ENCODE measurements at regions not wholly inside any gene's neighbourhood (a gene's known extent, or its start where the extent isn't known, plus 50 kb on each side); places are given as distances from the start of the nearest gene placed in this dataset.

DNA sequence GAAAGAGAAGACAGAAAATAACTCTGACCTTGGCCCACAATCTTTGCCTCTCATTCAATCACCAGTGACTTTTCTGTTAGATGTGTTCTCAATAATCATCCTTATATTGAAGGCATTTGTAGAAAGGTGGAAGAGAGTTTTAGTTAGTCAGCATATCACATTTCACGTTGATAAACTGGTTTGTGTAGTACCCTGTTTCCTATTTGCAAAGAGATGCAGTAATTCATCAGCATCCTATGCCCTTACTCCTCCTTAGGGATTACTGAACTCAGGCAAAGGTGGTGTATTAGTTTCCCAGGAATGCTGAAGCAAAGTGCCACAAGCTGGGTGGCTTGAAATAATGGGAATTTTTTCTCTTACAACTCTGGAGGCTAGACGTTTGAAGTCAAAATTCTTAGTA, 145.0 kb downstream of the SPP2 start:
- no peaks in the 10 kb centered on the region for H3K36me3 ChIP-seq (ENCODE audit: control insufficient read depth, insufficient read depth, low read length)
- DNase-seq (ENCODE audit: low read depth in 2 of 2) = no peak
- H3K79me2 ChIP-seq (ENCODE audit: control insufficient read depth, insufficient read depth, low read length) = no peaks in the 10 kb centered on the region

DNA sequence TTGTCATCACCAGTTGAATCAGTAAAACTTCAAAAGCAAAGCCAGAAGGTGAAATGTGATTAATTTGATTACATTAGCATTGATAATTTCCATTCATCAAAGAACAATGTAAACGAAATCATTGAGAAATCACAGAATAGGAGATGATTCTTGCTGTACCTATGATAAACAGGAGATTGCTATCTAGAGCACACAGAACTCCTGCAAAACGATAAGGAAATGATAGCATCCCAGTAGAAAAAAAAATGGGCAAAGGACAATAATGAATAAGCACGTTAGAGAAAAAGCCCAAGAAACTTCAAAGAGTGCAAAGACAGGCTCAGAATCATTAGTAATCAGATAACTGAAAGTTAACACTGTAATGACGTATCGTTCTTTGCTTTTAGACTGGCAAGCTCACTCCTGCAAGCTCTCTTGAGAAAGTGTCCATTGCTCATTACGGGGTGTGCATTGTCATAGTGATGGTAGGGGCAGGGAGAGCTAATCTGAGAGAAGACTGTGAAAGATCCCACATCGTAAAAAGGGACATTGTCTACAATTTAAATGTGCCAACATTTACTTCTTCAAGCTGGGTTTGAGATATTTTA, 143.6 kb downstream of the SPP2 start:
- H3K27ac ChIP-seq (ENCODE audit: insufficient read depth, low read length) = no peak overlapping the region
- DNase-seq (ENCODE audit: low read depth in 2 of 2) = peak in 1 of 2 donors; percentile 49
- H3K9me3 ChIP-seq (ENCODE audit: control insufficient read depth, insufficient read depth, low read depth, low read length) = no peaks in the 10 kb centered on the region
- peaks cover 2% of the 10 kb centered on the region for H3K27me3 ChIP-seq (ENCODE audit: control insufficient read depth, insufficient read depth, low read length)
- no peak overlapping the region for H2AFZ ChIP-seq (ENCODE audit: low read length)
- no peak overlapping the region for H3K4me3 ChIP-seq (replicated peaks in 1 of 4; ENCODE audit: control extremely low read depth in 1 of 4, insufficient read depth in 1 of 4, low read depth in 3 of 4, low read length in 4 of 4)
- H3K9ac ChIP-seq (ENCODE audit: insufficient read depth, low read length) = no peak overlapping the region
- no peaks in the 10 kb centered on the region for H3K79me2 ChIP-seq (ENCODE audit: control insufficient read depth, insufficient read depth, low read length)
- no peaks in the 10 kb centered on the region for H3K4me1 ChIP-seq (ENCODE audit: control insufficient read depth, extremely low read depth, insufficient read depth, low read length)
- TF ChIP-seq CTCF (conservative IDR thresholded peaks at IDR 0.05 in 1 of 2, IDR thresholded peaks at IDR 0.05 in 1 of 2; ENCODE audit: low read depth in 1 of 2, low read length in 2 of 2) = no peak
- no peak for TF ChIP-seq EZH2 (IDR thresholded peaks at IDR 0.05; ENCODE audit: low read length, missing control alignments)
- peak overlapping the region; percentile 32 for H3K4me2 ChIP-seq (ENCODE audit: extremely low read depth, insufficient read depth, low read length)
- no peaks in the 10 kb centered on the region for H4K20me1 ChIP-seq (ENCODE audit: control insufficient read depth, extremely low read depth, insufficient read depth, low read length)
- no peaks in the 10 kb centered on the region for H3K36me3 ChIP-seq (ENCODE audit: control insufficient read depth, insufficient read depth, low read length)

More for the DNA sequence above, 145.0 kb downstream of the SPP2 start:
- Histone ChIP-seq H3K27me3 (ENCODE audit: control insufficient read depth, insufficient read depth, low read length) (no peaks in the 10 kb centered on the region), H3K9me3 (ENCODE audit: control insufficient read depth, insufficient read depth, low read depth, low read length) (no peaks in the 10 kb centered on the region), H3K4me3 (replicated peaks in 1 of 4; ENCODE audit: control extremely low read depth in 1 of 4, insufficient read depth in 1 of 4, low read depth in 3 of 4, low read length in 4 of 4) (no peak overlapping the region), H3K27ac (ENCODE audit: insufficient read depth, low read length) (no peak overlapping the region), H2AFZ (ENCODE audit: low read length) (no peak overlapping the region), H3K4me2 (ENCODE audit: extremely low read depth, insufficient read depth, low read length) (no peak overlapping the region), H3K9ac (ENCODE audit: insufficient read depth, low read length) (no peak overlapping the region), H3K4me1 (ENCODE audit: control insufficient read depth, extremely low read depth, insufficient read depth, low read length) (no peaks in the 10 kb centered on the region), H4K20me1 (ENCODE audit: control insufficient read depth, extremely low read depth, insufficient read depth, low read length) (no peaks in the 10 kb centered on the region)
- TF ChIP-seq EZH2 (IDR thresholded peaks at IDR 0.05; ENCODE audit: low read length, missing control alignments) = no peak
- TF ChIP-seq CTCF (conservative IDR thresholded peaks at IDR 0.05 in 1 of 2, IDR thresholded peaks at IDR 0.05 in 1 of 2; ENCODE audit: low read depth in 1 of 2, low read length in 2 of 2) = no peak

DNA sequence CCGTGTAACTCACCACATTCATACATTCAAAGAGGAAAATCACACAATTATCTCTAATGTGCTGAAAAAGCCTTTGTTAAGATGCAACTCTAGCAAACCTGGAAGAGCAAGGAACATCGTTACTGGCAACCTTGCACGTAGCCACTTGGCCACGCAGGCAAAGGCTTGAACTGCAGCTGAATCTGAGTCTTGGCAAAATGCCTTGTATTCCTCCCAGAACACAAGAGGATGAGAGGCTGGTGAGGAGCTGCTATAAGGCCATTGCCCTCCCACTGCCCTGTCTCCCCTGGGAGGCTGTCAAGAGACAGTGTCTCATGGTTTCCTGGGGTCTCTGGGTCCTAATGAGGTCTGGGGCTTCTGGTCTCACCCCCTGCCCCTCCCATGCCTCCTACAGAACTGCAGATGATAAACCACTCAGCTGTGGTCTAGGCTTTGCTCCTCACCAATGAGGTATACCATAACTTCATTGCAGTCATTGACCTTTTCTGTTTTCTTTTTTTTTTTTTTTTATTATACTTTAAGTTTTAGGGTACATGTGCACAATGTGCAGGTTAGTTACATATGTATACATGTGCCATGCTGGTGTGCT, 141.4 kb downstream of the SPP2 start:
- no peak for TF ChIP-seq CTCF (conservative IDR thresholded peaks at IDR 0.05 in 1 of 2, IDR thresholded peaks at IDR 0.05 in 1 of 2; ENCODE audit: low read depth in 1 of 2, low read length in 2 of 2)
- TF ChIP-seq EZH2 (IDR thresholded peaks at IDR 0.05; ENCODE audit: low read length, missing control alignments) = no peak
- H3K27ac ChIP-seq (ENCODE audit: insufficient read depth, low read length) = no peak overlapping the region
- peak; percentile 19 to 54 for DNase-seq (ENCODE audit: low read depth in 2 of 2)
- no peak overlapping the region for H3K4me2 ChIP-seq (ENCODE audit: extremely low read depth, insufficient read depth, low read length)
- H3K27me3 ChIP-seq (ENCODE audit: control insufficient read depth, insufficient read depth, low read length) = peaks cover 2% of the 10 kb centered on the region
- no peaks in the 10 kb centered on the region for H3K36me3 ChIP-seq (ENCODE audit: control insufficient read depth, insufficient read depth, low read length)
- no peak overlapping the region for H3K4me3 ChIP-seq (replicated peaks in 1 of 4; ENCODE audit: control extremely low read depth in 1 of 4, insufficient read depth in 1 of 4, low read depth in 3 of 4, low read length in 4 of 4)
- H4K20me1 ChIP-seq (ENCODE audit: control insufficient read depth, extremely low read depth, insufficient read depth, low read length) = no peaks in the 10 kb centered on the region
- H3K4me1 ChIP-seq (ENCODE audit: control insufficient read depth, extremely low read depth, insufficient read depth, low read length) = no peaks in the 10 kb centered on the region
- H3K9me3 ChIP-seq (ENCODE audit: control insufficient read depth, insufficient read depth, low read depth, low read length) = no peaks in the 10 kb centered on the region
- H2AFZ ChIP-seq (ENCODE audit: low read length) = no peak overlapping the region
- no peaks in the 10 kb centered on the region for H3K79me2 ChIP-seq (ENCODE audit: control insufficient read depth, insufficient read depth, low read length)
- no peak overlapping the region for H3K9ac ChIP-seq (ENCODE audit: insufficient read depth, low read length)

Measured in fibroblast of lung (primary cell).